ENCODE measurements at regions not wholly inside any gene's neighbourhood (a gene's known extent, or its start where the extent isn't known, plus 50 kb on each side); places are given as distances from the start of the nearest gene placed in this dataset.

DNA sequence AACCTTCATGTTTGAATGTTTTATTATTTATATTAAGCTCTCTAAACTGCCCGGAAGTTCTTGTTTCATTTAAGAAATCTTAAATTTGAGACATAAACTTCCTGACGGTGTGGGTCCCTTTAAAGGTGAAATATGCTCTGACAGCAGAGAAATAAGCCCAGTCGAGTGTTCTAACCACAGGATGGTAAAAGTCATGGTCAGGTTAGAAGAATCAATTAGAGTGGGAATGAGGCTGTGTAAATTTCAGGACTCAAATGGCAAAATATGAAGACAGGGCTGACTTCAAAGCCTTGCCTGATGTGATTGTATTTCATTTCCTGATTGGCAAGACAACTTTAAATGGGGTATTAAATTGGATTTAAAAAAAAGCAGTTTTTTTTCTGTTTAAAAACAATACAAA lies 432.9 kb upstream of the BRINP1 start:
- no peaks in the 10 kb centered on the region for H3K9me3 ChIP-seq (ENCODE audit: control insufficient read depth in 4 of 4, low read length in 3 of 4)
- H3K36me3 ChIP-seq (ENCODE audit: control insufficient read depth in 4 of 4, insufficient read depth in 3 of 4, low read depth in 1 of 4, low read length in 3 of 4): no peaks in the 10 kb centered on the region
- no peak overlapping the region for H3K9ac ChIP-seq (ENCODE audit: low read depth in 1 of 2, low read length in 2 of 2)
- H3K4me3 ChIP-seq (ENCODE audit: low read depth in 1 of 3, low read length in 3 of 3): no peak overlapping the region
- H3K27me3 ChIP-seq (ENCODE audit: control insufficient read depth in 4 of 4, insufficient read depth in 4 of 4, low read length in 3 of 4): no peaks in the 10 kb centered on the region
- 47% methylated on average over 3 of the region's 3 CpGs for WGBS
- TF ChIP-seq RXRA (IDR thresholded peaks at IDR 0.05) (no peak), SP1 (IDR thresholded peaks at IDR 0.05) (no peak), RAD21 (IDR thresholded peaks at IDR 0.05) (no peak), HNF4A (conservative IDR thresholded peaks at IDR 0.05) (no peak), FOXA2 (IDR thresholded peaks at IDR 0.05) (no peak), FOXA1 (IDR thresholded peaks at IDR 0.05) (no peak), TAF1 (conservative IDR thresholded peaks at IDR 0.05) (no peak), HNF4G (IDR thresholded peaks at IDR 0.05) (no peak), NR2F2 (IDR thresholded peaks at IDR 0.05) (no peak), JUND (IDR thresholded peaks at IDR 0.05) (no peak), EGR1 (IDR thresholded peaks at IDR 0.05; ENCODE audit: low read depth in 2 of 2) (no peak), YY1 (IDR thresholded peaks at IDR 0.05) (no peak), GABPA (IDR thresholded peaks at IDR 0.05 in 1 of 2, conservative IDR thresholded peaks at IDR 0.05 in 1 of 2) (no peak)
- TF ChIP-seq, protein P1, sequence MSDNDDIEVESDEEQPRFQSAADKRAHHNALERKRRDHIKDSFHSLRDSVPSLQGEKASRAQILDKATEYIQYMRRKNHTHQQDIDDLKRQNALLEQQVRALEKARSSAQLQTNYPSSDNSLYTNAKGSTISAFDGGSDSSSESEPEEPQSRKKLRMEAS (IDR thresholded peaks at IDR 0.05): no peak
- TF ChIP-seq, protein P2, sequence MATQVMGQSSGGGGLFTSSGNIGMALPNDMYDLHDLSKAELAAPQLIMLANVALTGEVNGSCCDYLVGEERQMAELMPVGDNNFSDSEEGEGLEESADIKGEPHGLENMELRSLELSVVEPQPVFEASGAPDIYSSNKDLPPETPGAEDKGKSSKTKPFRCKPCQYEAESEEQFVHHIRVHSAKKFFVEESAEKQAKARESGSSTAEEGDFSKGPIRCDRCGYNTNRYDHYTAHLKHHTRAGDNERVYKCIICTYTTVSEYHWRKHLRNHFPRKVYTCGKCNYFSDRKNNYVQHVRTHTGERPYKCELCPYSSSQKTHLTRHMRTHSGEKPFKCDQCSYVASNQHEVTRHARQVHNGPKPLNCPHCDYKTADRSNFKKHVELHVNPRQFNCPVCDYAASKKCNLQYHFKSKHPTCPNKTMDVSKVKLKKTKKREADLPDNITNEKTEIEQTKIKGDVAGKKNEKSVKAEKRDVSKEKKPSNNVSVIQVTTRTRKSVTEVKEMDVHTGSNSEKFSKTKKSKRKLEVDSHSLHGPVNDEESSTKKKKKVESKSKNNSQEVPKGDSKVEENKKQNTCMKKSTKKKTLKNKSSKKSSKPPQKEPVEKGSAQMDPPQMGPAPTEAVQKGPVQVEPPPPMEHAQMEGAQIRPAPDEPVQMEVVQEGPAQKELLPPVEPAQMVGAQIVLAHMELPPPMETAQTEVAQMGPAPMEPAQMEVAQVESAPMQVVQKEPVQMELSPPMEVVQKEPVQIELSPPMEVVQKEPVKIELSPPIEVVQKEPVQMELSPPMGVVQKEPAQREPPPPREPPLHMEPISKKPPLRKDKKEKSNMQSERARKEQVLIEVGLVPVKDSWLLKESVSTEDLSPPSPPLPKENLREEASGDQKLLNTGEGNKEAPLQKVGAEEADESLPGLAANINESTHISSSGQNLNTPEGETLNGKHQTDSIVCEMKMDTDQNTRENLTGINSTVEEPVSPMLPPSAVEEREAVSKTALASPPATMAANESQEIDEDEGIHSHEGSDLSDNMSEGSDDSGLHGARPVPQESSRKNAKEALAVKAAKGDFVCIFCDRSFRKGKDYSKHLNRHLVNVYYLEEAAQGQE (IDR thresholded peaks at IDR 0.05): no peak
- TF ChIP-seq, protein P3, sequence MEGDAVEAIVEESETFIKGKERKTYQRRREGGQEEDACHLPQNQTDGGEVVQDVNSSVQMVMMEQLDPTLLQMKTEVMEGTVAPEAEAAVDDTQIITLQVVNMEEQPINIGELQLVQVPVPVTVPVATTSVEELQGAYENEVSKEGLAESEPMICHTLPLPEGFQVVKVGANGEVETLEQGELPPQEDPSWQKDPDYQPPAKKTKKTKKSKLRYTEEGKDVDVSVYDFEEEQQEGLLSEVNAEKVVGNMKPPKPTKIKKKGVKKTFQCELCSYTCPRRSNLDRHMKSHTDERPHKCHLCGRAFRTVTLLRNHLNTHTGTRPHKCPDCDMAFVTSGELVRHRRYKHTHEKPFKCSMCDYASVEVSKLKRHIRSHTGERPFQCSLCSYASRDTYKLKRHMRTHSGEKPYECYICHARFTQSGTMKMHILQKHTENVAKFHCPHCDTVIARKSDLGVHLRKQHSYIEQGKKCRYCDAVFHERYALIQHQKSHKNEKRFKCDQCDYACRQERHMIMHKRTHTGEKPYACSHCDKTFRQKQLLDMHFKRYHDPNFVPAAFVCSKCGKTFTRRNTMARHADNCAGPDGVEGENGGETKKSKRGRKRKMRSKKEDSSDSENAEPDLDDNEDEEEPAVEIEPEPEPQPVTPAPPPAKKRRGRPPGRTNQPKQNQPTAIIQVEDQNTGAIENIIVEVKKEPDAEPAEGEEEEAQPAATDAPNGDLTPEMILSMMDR (IDR thresholded peaks at IDR 0.05; ENCODE audit: low read depth, low read length, missing input control): no peak
- TF ChIP-seq, protein P4, sequence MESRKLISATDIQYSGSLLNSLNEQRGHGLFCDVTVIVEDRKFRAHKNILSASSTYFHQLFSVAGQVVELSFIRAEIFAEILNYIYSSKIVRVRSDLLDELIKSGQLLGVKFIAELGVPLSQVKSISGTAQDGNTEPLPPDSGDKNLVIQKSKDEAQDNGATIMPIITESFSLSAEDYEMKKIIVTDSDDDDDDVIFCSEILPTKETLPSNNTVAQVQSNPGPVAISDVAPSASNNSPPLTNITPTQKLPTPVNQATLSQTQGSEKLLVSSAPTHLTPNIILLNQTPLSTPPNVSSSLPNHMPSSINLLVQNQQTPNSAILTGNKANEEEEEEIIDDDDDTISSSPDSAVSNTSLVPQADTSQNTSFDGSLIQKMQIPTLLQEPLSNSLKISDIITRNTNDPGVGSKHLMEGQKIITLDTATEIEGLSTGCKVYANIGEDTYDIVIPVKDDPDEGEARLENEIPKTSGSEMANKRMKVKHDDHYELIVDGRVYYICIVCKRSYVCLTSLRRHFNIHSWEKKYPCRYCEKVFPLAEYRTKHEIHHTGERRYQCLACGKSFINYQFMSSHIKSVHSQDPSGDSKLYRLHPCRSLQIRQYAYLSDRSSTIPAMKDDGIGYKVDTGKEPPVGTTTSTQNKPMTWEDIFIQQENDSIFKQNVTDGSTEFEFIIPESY (IDR thresholded peaks at IDR 0.05): no peak
- TF ChIP-seq, protein P5, sequence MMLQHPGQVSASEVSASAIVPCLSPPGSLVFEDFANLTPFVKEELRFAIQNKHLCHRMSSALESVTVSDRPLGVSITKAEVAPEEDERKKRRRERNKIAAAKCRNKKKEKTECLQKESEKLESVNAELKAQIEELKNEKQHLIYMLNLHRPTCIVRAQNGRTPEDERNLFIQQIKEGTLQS (IDR thresholded peaks at IDR 0.05): no peak
- no peaks in the 10 kb centered on the region for H3K4me1 ChIP-seq (ENCODE audit: control insufficient read depth in 4 of 4, insufficient read depth in 4 of 4, low read length in 3 of 4)
- no peak for DNase-seq (ENCODE audit: low spot score)
- H3K27ac ChIP-seq (ENCODE audit: low read depth in 1 of 2, low read length in 2 of 2): no peak overlapping the region

Measured in liver (tissue), 8 donors.